ENCODE measurements at regions not wholly inside any gene's neighbourhood (a gene's known extent, or its start where the extent isn't known, plus 50 kb on each side); places are given as distances from the start of the nearest gene placed in this dataset.

- H3K79me2 ChIP-seq (ENCODE audit: insufficient read depth), result no peaks in the 10 kb centered on the region
Observed at GRCh38 chr7:46747869-46748576, 827.0 kb upstream of the IGFBP3 start.

GRCh38 chr7:46746695-46747687, 825.9 kb upstream of the IGFBP3 start:
- in situ Hi-C loops (cut with MboI), result loop anchor here (25.0 kb wide), 1 partner anchor 835 kb away; the partner anchor contains the start of gene IGFBP3
- no peak overlapping the region for H2AFZ ChIP-seq
- no peaks in the 10 kb centered on the region for H3K79me2 ChIP-seq (ENCODE audit: insufficient read depth)

More at GRCh38 chr7:46747869-46748576, 827.0 kb upstream of the IGFBP3 start:
- Histone ChIP-seq H3K9me3 (ENCODE audit: low read depth) (no peaks in the 10 kb centered on the region), H3K27me3 (replicated peaks; ENCODE audit: insufficient read depth) (no peaks in the 10 kb centered on the region), H3K27ac (no peak overlapping the region), H3K9ac (no peak overlapping the region), H2AFZ (no peak overlapping the region), H3K9me2 (ENCODE audit: insufficient read depth) (no peaks in the 10 kb centered on the region), H3K4me2 (ENCODE audit: unreplicated experiment) (no peak overlapping the region), H3K4me1 (ENCODE audit: insufficient read depth) (peaks cover 41% of the 10 kb centered on the region), H3K4me3 (no peak overlapping the region), H4K20me1 (ENCODE audit: insufficient read depth) (no peaks in the 10 kb centered on the region), H3F3A (ENCODE audit: insufficient read depth) (peaks cover 19% of the 10 kb centered on the region), H3K36me3 (ENCODE audit: low read depth) (no peaks in the 10 kb centered on the region)
- no peak for TF ChIP-seq EZH2 (IDR thresholded peaks at IDR 0.05; ENCODE audit: insufficient read depth, poor library complexity, severe bottlenecking)
- no peak for TF ChIP-seq EZH2phosphoT487 (IDR thresholded peaks at IDR 0.05; ENCODE audit: insufficient read depth, low read depth)
- in situ Hi-C loops (cut with MboI), result loop anchor here (25.0 kb wide), 1 partner anchor 836 kb away; the partner anchor contains the start of gene IGFBP3
- no peak for DNase-seq
- 96 to 97% methylated on average over 6 of the region's 6 CpGs for WGBS, 2 experiments (ENCODE audit: low coverage in 1 of 2, low lambda C conversion rate in 2 of 2, missing lambda C conversion rate in 2 of 2)

GRCh38 chr7:46745707-46746090, 824.6 kb upstream of the IGFBP3 start:
- no peaks in the 10 kb centered on the region for H3K36me3 ChIP-seq (ENCODE audit: low read depth)
- H2AFZ ChIP-seq, result peak overlapping the region; percentile 15; the same call in 1 of the 2 replicates
- H3K27ac ChIP-seq, result no peak overlapping the region
- peak; percentile 36 for DNase-seq
- no peaks in the 10 kb centered on the region for H3K27me3 ChIP-seq (replicated peaks; ENCODE audit: insufficient read depth)
- H3K9me3 ChIP-seq (ENCODE audit: low read depth), result no peaks in the 10 kb centered on the region
- peaks cover 1% of the 10 kb centered on the region; the same call in 1 of the 2 replicates for H3F3A ChIP-seq (ENCODE audit: insufficient read depth)
- H4K20me1 ChIP-seq (ENCODE audit: insufficient read depth), result no peaks in the 10 kb centered on the region
- TF ChIP-seq EZH2 (IDR thresholded peaks at IDR 0.05; ENCODE audit: insufficient read depth, poor library complexity, severe bottlenecking) (no peak), EZH2phosphoT487 (IDR thresholded peaks at IDR 0.05; ENCODE audit: insufficient read depth, low read depth) (no peak)
- H3K4me3 ChIP-seq, result no peak overlapping the region
- no peak overlapping the region for H3K9ac ChIP-seq
- peak overlapping the region; percentile 5 for H3K4me2 ChIP-seq (ENCODE audit: unreplicated experiment)
- in situ Hi-C loops (cut with MboI), result loop anchor here (25.0 kb wide), 1 partner anchor 833 kb away; the partner anchor contains the start of gene IGFBP3
- H3K9me2 ChIP-seq (ENCODE audit: insufficient read depth), result no peaks in the 10 kb centered on the region
- WGBS, 2 experiments (ENCODE audit: low coverage in 1 of 2, low lambda C conversion rate in 2 of 2, missing lambda C conversion rate in 2 of 2), result 55 to 59% methylated on average over 3 of the region's 3 CpGs
- H3K4me1 ChIP-seq (ENCODE audit: insufficient read depth), result peaks cover 25% of the 10 kb centered on the region
- no peaks in the 10 kb centered on the region for H3K79me2 ChIP-seq (ENCODE audit: insufficient read depth)

More at GRCh38 chr7:46746695-46747687, 825.9 kb upstream of the IGFBP3 start:
- WGBS, 2 experiments (ENCODE audit: low coverage in 1 of 2, low lambda C conversion rate in 2 of 2, missing lambda C conversion rate in 2 of 2), result 85 to 87% methylated on average over 13 of the region's 13 CpGs
- no peak for DNase-seq
- H3K9me2 ChIP-seq (ENCODE audit: insufficient read depth), result no peaks in the 10 kb centered on the region
- no peak overlapping the region for H3K27ac ChIP-seq
- no peaks in the 10 kb centered on the region for H4K20me1 ChIP-seq (ENCODE audit: insufficient read depth)
- peaks cover 36% of the 10 kb centered on the region for H3K4me1 ChIP-seq (ENCODE audit: insufficient read depth)
- peaks cover 13% of the 10 kb centered on the region for H3F3A ChIP-seq (ENCODE audit: insufficient read depth)
- H3K4me2 ChIP-seq (ENCODE audit: unreplicated experiment), result no peak overlapping the region
- no peaks in the 10 kb centered on the region for H3K36me3 ChIP-seq (ENCODE audit: low read depth)
- H3K9me3 ChIP-seq (ENCODE audit: low read depth), result no peaks in the 10 kb centered on the region
- H3K4me3 ChIP-seq, result no peak overlapping the region
- TF ChIP-seq EZH2 (IDR thresholded peaks at IDR 0.05; ENCODE audit: insufficient read depth, poor library complexity, severe bottlenecking), result no peak
- H3K27me3 ChIP-seq (replicated peaks; ENCODE audit: insufficient read depth), result no peaks in the 10 kb centered on the region
- no peak overlapping the region for H3K9ac ChIP-seq

GRCh38 chr7:46744957-46745706, 824.1 kb upstream of the IGFBP3 start:
- in situ Hi-C loops (cut with MboI), result loop anchor here (25.0 kb wide), 1 partner anchor 833 kb away; the partner anchor contains the start of gene IGFBP3
- H3K36me3 ChIP-seq (ENCODE audit: low read depth), result no peaks in the 10 kb centered on the region
- no peak overlapping the region for H3K4me3 ChIP-seq
- no peaks in the 10 kb centered on the region for H3K79me2 ChIP-seq (ENCODE audit: insufficient read depth)
- H3F3A ChIP-seq (ENCODE audit: insufficient read depth), result no peaks in the 10 kb centered on the region
- WGBS, 2 experiments (ENCODE audit: low coverage in 1 of 2, low lambda C conversion rate in 2 of 2, missing lambda C conversion rate in 2 of 2), result 76 to 82% methylated on average over 6 of the region's 6 CpGs
- peak overlapping the region; percentile 15; the same call in 1 of the 2 replicates for H2AFZ ChIP-seq
- no peaks in the 10 kb centered on the region for H4K20me1 ChIP-seq (ENCODE audit: insufficient read depth)
- H3K4me1 ChIP-seq (ENCODE audit: insufficient read depth), result peaks cover 25% of the 10 kb centered on the region
- no peak overlapping the region for H3K27ac ChIP-seq
- no peak overlapping the region for H3K9ac ChIP-seq
- peak; percentile 44 for DNase-seq
- H3K9me2 ChIP-seq (ENCODE audit: insufficient read depth), result no peaks in the 10 kb centered on the region
- TF ChIP-seq EZH2phosphoT487 (IDR thresholded peaks at IDR 0.05; ENCODE audit: insufficient read depth, low read depth) (no peak), EZH2 (IDR thresholded peaks at IDR 0.05; ENCODE audit: insufficient read depth, poor library complexity, severe bottlenecking) (no peak)
- no peaks in the 10 kb centered on the region for H3K9me3 ChIP-seq (ENCODE audit: low read depth)
- no peaks in the 10 kb centered on the region for H3K27me3 ChIP-seq (replicated peaks; ENCODE audit: insufficient read depth)
- H3K4me2 ChIP-seq (ENCODE audit: unreplicated experiment), result peak overlapping the region; percentile 5

All from GM23248 (cell line).